GM19468 (cell line): ENCODE measurements at regions not wholly inside any gene's neighbourhood (a gene's known extent, or its start where the extent isn't known, plus 50 kb on each side); places are given as distances from the start of the nearest gene placed in this dataset.
"Not testable (repeated sequence)": the region's sequence is repeated elsewhere in the genome, so short reads cannot be mapped to it uniquely, and the experiment has no call there.

Source experiments
- ATAC-seq: cut with Tn5 transposase; IDR thresholded peaks from one replicate; pipeline ENCODE4 v1.9.1; 2021; ENCODE audit warnings: mild to moderate bottlenecking, moderate library complexity, moderate number of reproducible peaks; ENCODE audit not compliant: unreplicated experiment; ENCODE audit errors: extremely low read depth

GRCh38 chr6:140414966-140415620 is 1040.6 kb upstream of the CITED2 start:
- no peak for ATAC-seq

GRCh38 chr6:140403020-140403419 is 1028.6 kb upstream of the CITED2 start:
- no peak for ATAC-seq

- ATAC-seq: no peak
These were observed 1027.3 kb upstream of the CITED2 start for GRCh38 chr6:140401761-140402160.

DNA sequence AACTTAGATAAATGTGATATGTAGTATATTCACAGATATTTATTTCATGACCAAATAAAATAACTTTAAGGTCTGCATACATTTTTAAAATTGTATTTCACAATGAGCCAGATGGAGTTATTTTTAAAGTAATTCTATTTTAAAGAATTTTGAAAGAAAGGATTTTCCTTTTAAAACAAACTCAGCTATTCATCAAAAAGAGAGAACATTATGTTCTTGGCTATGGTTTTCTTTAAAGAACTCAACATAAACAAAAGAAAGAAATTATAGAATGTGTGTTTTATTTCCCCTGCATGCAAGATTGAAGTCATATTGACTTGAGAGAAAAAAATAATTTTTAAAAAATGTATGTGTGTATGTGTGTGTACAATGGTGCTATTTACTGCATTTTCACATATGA is 1023.6 kb upstream of the CITED2 start:
- ATAC-seq: no peak

- ATAC-seq: no peak
These were observed 1022.7 kb upstream of the CITED2 start for GRCh38 chr6:140397106-140397505.

DNA sequence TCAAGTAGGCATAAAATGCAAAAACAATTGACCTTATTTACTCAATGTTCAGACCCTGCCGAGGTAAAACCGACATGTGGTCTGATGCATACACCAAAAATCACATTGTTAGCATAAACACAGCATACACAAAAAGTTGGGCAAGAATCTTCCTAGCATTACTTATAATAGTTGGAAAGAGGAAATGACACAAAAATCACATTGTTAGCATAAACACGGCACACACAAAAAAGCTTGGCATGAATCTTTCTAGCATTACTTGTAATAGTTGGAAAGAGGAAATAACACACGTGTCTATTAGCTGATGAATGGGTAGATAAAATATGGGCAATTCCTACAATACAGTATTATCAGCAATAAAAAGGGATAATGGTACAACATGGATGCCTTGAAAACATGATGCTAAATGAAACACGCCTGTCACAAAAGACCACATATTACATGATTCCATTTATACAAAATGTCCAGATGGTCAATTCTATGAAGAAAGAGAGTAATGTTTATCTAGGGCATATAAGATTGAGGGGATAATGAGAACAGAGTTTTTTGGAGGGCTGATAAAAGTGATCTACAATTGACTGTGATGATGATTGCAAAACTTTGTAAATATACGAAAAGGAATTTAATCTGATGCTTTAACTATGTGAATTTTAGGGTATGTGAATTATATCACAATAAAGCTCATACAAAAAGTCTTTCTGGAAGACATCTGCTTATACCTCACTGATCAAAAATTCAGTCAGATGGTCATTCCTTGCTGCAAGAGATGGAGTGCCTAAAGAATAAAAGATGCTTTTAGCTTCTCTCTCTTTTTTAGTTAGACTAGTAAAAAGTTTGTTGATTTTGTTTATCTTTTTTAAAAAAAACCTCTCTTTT is 1019.5 kb upstream of the CITED2 start:
- ATAC-seq: no peak

DNA sequence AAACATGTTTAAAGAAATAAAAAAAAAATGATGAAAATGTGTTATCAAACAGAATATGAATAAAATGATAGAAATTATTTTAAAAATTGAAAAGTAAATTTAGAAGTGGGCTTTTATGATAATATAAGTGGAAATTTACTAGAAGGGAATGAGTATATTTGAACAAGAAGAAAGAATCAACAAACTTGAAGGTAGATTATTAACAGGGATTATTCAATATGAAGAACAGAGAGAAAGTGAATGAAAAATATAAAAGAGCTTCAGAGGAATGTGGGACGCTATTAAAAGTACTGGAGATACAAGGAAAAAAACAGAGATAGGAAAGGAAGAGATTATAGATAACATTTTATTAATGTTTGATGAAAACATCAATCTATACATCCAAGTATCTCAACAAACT is 1014.4 kb upstream of the CITED2 start:
- ATAC-seq: no peak

DNA sequence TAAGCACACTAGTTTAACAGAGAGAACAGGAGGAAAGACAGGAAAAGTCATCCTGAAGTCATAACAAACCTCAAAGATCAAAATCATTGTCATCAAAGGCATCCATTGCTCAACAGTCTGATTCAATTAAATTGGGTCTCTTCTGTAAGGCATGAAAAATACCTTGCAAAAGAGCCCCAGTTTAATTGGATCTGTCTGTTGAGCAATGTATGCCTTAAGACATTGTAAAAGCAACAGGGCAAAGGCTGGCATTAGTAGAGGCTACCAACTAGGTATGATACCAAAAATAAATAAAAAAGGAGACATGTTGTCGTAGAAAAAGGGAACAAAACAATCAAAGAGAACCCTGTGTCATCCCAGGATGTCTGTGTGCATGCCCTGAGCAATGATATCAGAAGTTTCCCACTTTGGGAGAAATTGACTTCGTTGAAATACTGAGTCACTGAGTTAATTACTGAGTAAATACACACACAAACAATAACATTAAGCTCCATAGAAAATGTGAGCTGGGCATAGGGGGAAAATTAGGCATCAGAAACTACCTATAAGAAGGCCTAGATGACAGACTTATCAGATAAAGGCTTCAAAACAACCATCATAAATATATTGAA is 1013.8 kb upstream of the CITED2 start:
- ATAC-seq: no peak

DNA sequence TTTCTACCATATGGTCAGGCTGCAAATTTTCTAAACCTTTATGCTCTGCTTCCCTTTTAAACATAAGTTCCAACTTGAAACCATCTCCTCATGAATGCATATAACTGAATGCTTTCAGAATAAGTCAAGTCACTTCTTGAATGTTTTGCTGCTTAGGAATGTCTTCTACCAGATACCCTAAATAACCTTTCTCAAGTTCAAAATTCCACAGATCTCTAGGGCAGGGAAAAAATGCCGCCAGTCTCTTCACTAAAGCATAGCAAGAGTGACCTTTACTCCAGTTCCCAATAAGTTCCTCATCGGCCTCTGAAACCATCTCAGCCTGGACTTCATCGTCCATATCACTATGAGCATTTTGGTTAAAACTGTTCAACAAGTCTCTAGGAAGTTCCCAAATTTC is 1011.2 kb upstream of the CITED2 start:
- no peak for ATAC-seq

DNA sequence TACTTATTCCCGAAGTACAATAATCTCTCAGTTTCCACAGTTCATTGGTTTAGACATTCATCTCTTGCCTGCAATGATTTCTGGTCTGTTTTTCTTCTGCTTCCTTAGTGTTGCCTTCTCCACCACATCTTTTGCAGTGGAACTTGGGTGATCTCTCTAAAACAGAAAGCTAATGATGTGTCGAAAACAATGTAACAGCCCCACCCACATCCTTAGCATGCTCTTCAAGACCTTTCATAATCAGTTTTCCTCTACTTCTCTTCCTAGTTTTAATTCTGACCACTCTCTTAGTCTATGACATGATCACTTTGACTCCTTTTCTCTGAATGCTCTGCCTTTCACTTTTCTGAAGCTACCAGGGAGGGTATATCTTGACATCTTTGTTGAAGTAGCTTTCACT is 1007.9 kb upstream of the CITED2 start:
- no peak for ATAC-seq

DNA sequence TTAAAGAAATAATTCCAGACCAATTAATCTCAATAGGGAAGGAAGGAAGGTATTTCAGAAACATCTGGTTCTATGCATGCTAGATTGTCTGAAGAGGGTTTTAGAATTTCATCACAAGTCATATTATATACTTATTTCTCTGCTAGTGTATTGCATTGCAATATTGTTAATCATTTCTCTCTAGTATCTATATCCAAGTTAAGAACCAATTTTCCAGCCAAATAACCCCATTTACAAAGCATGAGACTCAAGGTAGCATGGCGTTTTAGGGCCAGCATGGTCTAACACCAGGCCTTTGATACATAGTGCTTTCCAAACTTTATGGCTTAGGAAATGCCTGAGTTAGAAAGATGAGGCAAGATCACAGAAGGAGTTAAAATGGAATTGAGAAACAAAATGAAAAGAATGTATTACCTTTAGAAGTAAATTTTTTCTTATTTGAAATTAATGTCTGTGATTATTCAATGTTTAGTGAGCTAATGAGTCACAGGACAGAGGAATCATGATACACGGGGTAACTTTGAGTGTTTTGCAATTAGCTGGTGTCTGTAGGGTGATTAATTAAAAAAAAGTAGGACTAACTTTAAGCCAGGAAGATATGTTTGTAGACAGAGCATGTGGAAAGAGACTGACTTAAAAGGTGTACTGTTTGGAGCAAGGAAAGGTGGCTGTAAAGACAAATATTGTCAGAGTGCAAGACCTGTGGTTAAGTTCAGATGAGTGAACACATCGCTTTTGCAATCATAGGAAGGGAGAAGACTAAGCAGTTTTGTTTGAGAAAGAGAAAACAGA is 1006.2 kb upstream of the CITED2 start:
- no peak for ATAC-seq

DNA sequence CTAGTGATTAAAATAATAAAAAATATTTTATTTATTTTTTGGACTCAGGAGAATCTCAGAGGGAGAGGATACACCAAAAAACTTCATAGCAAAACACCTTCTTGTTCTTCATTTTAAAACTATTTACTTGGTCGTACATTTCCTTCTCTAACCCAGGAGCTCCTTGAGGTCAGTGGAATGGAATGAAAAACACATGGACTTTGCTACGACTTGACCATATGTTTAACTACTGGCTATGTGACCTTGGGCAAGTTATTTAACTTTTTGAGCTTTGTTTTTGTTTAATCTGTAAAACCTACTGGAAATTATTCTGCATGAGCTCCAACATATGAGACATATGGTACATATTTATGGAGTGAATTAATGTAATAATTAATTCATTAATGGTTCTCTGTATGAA is 1005.5 kb upstream of the CITED2 start:
- no peak for ATAC-seq

DNA sequence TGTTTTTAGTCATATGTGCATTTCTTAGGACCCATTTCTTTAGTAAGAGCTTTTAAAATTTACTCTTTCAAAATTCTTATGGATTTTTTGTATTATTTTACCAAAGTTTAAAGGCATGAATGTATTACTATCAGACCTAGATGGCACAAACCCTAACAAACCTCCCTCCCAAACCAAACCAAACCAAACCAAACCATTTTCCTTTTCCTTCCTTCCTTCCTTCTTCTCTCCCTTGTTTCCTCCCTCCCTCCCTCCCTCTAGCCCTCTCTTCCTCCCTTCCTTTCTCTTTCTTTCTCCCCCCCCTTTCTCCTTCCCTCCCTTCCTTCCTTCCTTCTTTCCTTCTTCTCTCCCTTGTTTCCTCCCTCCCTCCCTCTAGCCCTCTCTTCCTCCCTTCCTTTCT is 1001.8 kb upstream of the CITED2 start:
- ATAC-seq: no peak

DNA sequence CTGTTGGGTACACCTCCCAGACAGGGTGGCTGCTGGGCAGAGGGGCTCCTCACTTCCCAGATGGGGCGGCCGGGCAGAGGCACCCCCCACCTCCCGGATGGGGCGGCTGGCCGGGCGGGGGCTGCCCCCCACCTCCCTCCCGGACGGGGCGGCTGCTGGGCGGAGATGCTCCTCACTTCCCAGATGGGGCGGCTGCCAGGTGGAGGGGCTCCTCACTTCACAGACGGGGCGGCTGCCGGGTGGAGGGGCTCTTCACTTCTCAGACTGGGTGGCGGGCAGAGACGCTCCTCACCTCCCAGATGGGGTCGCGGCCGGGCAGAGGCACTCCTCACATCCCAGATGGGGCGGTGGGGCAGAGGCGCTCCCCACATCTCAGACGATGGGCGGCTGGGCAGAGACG is 999.3 kb upstream of the CITED2 start:
- ATAC-seq: not testable (repeated sequence)

DNA sequence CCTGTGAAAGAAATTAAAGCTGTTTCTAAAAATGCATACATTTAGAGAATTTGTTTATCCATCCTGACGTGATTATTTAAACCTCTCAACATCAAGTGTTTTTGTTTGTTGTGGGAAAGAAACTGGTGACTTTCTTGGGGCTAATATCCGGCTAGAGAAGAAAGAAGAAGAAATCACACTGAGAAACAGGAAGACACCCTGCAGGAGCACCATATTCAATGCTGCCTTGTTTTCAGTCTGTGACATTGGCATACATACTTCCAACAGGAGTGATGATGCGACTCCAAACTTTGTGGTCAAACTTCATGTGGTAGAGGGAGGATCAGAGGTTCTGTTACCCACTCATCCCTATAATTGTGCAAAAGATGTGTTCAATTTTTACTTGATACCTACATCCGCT is 997.6 kb upstream of the CITED2 start:
- no peak for ATAC-seq

- ATAC-seq: no peak
These were observed 996.8 kb upstream of the CITED2 start for GRCh38 chr6:140370976-140371870.

GRCh38 chr6:140370441-140370840 is 996.0 kb upstream of the CITED2 start:
- no peak for ATAC-seq

GRCh38 chr6:140366991-140367390 is 992.5 kb upstream of the CITED2 start:
- ATAC-seq: no peak

DNA sequence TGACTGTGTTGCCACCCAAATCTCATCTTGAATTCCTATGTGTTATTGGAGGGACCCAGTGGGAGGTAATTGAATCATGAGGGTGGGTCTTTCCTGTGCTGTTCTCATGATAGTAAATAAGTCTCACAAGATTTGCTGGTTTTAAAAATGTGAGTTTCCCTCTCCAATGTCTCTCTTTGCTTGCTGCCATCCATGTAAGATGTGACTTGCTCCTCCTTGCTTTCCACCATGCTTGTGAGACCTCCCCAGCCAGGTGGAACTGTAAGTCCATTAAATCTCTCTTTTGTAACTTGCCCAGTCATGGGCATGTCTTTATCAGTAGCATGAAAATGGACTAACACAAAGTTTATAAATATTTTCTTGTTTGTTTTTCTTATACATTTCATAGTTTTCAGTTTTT is 990.5 kb upstream of the CITED2 start:
- no peak for ATAC-seq

DNA sequence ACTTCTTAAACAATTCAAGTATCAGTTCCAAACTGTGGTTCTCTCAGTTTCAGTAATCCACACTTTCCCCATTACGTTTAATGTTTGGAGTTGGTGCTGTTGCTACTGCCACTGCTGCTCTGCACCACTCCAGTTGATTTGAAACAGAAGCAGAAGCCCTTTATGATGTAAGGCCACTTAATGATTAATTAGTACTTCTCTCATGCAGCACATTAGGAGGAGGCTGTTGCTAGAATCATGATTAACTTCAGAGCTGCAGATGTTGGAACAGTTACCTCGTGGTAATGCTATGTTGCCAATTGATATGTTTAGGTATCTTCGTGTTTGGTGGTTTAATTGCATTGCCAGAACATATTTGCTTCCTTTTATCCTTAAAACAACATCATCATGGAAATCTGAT is 986.2 kb upstream of the CITED2 start:
- no peak for ATAC-seq
